ENCODE measurements at regions not wholly inside any gene's neighbourhood (a gene's known extent, or its start where the extent isn't known, plus 50 kb on each side); places are given as distances from the start of the nearest gene placed in this dataset.
"Not testable (repeated sequence)": the region's sequence is repeated elsewhere in the genome, so short reads cannot be mapped to it uniquely, and the experiment has no call there.

GRCh38 chrX:42442745-42443144 is 335.2 kb downstream of the PPP1R2C start:
- DNase-seq (ENCODE audit: low spot score), result no peak

- DNase-seq (ENCODE audit: low spot score), result no peak
Measured at GRCh38 chrX:42437211-42437610, 340.8 kb downstream of the PPP1R2C start.

GRCh38 chrX:42434458-42435166 is 343.4 kb downstream of the PPP1R2C start:
- DNase-seq (ENCODE audit: low spot score), result no peak

- DNase-seq (ENCODE audit: low spot score), result no peak
Measured at GRCh38 chrX:42432552-42432951, 345.4 kb downstream of the PPP1R2C start.

- DNase-seq (ENCODE audit: low spot score), result no peak
Measured at GRCh38 chrX:42422961-42423360, 355.0 kb downstream of the PPP1R2C start.

- no peak for DNase-seq (ENCODE audit: low spot score)
Measured at GRCh38 chrX:42420426-42420825, 357.5 kb downstream of the PPP1R2C start.

- DNase-seq (ENCODE audit: low spot score), result no peak
Measured at GRCh38 chrX:42415636-42416035, 362.3 kb downstream of the PPP1R2C start.

GRCh38 chrX:42414057-42414456 is 363.9 kb downstream of the PPP1R2C start:
- DNase-seq (ENCODE audit: low spot score), result no peak

- no peak for DNase-seq (ENCODE audit: low spot score)
Measured at GRCh38 chrX:42399632-42400024, 378.3 kb downstream of the PPP1R2C start.

- no peak for DNase-seq (ENCODE audit: low spot score)
Measured at GRCh38 chrX:42398967-42399631, 378.9 kb downstream of the PPP1R2C start.

- DNase-seq (ENCODE audit: low spot score), result no peak
Measured at GRCh38 chrX:42396136-42396535, 381.8 kb downstream of the PPP1R2C start.

- DNase-seq (ENCODE audit: low spot score), result no peak
Measured at GRCh38 chrX:42392846-42393245, 385.1 kb downstream of the PPP1R2C start.

- no peak for DNase-seq (ENCODE audit: low spot score)
Measured at GRCh38 chrX:42386681-42387080, 391.3 kb downstream of the PPP1R2C start.

- DNase-seq (ENCODE audit: low spot score), result peak; percentile 18
Measured at GRCh38 chrX:42385730-42386129, 392.2 kb downstream of the PPP1R2C start.

- peak; percentile 74 for DNase-seq (ENCODE audit: low spot score)
Measured at GRCh38 chrX:42384956-42385355, 393.0 kb downstream of the PPP1R2C start.

GRCh38 chrX:42378857-42379256 is 399.1 kb downstream of the PPP1R2C start:
- DNase-seq (ENCODE audit: low spot score), result no peak

GRCh38 chrX:42375086-42375485 is 402.9 kb downstream of the PPP1R2C start:
- DNase-seq (ENCODE audit: low spot score), result no peak

GRCh38 chrX:42366181-42366580 is 411.8 kb downstream of the PPP1R2C start:
- DNase-seq (ENCODE audit: low spot score), result peak; percentile 13

- no peak for DNase-seq (ENCODE audit: low spot score)
Measured at GRCh38 chrX:42362219-42362618, 415.7 kb downstream of the PPP1R2C start.

GRCh38 chrX:42342981-42343380 is 419.6 kb upstream of the CASK start:
- DNase-seq (ENCODE audit: low spot score), result not testable (repeated sequence)
